HG03469 (cell line): ENCODE measurements at regions not wholly inside any gene's neighbourhood (a gene's known extent, or its start where the extent isn't known, plus 50 kb on each side); places are given as distances from the start of the nearest gene placed in this dataset.
"Not testable (repeated sequence)": the region's sequence is repeated elsewhere in the genome, so short reads cannot be mapped to it uniquely, and the experiment has no call there.

Source experiments
- ATAC-seq: cut with Tn5 transposase; IDR thresholded peaks from one replicate; pipeline ENCODE4 v1.9.1; 2021; ENCODE audit warnings: mild to moderate bottlenecking, moderate library complexity, moderate number of reproducible peaks; ENCODE audit not compliant: unreplicated experiment

DNA sequence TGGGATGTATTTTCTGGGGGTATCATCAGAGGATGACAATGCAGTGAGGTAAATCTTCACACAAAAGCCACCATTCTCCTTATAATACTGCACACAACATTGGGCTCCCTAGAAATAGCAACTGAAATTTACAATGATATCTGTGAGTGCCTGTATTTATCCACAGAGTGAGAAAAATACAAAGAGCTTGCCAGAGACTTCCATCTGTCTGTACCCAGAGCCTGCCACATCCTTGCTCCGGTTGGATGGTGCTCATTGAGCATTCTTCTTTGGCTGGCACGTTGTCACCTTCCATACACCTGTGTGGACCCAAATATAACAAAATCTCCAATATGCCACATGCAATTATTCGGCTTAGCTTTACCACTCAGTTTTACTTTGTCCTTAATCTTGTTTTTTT lies 189.5 kb upstream of the UFM1 start:
- no peak for ATAC-seq

DNA sequence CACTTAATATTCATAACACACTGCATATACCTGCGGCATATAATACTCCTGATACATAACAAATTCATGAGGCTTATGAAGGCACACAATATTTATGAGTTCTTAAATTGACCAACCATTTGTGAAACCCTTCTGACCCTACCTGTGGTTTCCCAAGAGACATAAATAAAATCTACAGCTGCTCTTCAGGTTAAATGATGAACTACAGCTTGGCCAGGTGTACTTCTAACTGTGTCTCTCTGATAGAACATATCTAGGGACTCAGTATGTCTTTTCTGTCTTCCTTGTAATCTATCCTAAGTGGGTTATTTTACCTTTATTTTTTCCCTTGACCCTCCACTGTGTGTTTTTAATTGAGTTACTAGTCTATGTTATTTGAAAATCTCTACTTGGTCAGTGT lies 189.9 kb upstream of the UFM1 start:
- ATAC-seq = no peak

DNA sequence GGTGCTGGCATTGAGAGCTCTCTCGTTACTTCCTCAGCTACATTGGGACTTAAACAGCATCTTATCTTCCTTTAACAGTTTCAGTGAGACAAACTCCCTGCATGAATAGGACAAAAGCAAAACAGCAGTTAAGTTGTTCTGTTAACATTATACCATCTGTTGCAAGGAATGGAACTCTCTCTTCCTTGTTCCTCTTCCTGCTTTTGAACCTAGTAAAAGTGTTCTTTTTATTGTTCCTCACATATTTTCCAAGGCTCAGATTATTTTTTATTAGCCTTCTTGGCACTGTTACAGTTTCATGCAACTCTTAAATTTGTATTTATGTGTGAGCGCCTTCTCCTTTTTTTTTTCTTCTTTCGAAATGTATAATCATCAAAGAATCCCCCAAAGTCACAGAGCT lies 202.6 kb upstream of the UFM1 start:
- no peak for ATAC-seq

DNA sequence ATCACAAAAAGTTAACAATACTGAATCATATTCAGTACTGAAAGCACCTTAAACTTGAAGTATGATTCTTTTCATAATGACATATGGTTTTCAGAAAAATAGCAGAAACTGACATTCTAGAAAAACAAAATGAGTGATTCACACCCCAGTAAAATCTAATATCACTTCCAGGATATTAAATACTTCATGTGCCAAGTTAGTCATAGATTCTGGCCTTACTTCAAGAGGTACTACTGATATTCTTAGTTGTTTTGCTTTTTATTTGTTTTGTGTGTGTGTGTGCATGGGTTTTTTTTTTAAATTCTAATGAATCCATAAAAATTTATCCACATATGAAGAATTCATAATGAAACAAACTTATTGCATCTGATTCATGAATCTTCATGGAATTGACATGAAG lies 207.9 kb upstream of the UFM1 start:
- ATAC-seq = no peak

DNA sequence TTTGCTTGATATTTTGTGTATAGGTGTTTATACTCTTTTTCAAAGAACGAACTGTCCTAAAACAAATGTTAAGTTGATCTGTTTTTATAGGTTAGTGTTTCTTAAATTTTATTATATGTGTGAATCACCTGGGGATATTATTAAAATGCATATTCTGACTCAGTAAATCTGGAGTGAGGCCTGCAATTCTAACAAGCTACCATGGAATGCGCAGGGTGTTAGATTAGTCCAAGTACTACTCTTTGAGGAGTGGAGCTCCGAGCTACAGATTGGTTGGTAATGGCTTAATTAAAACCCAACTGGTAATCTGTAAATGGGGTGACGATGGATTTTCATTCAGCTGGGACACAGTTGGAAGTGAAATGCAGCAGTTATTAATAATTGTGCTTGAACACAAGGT lies 214.1 kb upstream of the UFM1 start:
- no peak for ATAC-seq

DNA sequence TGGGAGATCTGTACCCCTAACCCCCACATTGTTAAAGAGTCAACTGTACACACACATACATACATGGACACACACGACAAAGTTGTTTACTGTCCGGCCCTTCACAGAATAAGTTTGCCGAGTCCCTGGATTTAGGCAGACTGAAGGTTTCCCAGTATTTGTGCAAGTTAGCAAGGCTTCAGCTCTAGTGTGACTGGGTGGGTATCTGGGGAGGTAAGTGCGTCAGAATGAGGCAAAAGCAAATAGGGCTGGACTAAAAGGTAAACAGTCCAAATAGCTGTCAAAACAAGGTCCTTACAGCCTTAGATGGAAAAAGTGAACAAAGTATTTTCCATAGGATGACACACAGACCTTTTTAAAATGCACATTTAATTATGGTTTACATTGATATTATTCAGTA lies 228.4 kb upstream of the UFM1 start:
- no peak for ATAC-seq

DNA sequence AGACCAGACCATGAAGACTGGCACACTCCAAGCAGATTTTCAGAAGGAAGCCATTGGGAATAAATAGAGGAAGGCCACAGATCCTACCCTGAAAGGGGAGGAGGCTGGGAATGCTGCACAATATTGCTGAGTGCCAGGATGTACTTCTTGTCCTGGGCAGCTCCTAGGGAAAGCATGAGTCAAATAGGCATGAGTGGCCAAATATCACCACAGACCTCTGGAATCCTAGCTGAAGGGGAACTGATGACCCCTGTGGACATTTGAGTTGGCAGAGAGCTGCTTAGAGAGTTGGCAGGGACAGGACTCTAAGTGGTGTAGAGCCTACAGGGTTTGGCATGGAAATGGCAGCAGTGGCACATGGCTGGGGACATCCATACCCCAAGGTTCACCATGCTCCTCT lies 234.3 kb upstream of the TRPC4 start:
- no peak for ATAC-seq

DNA sequence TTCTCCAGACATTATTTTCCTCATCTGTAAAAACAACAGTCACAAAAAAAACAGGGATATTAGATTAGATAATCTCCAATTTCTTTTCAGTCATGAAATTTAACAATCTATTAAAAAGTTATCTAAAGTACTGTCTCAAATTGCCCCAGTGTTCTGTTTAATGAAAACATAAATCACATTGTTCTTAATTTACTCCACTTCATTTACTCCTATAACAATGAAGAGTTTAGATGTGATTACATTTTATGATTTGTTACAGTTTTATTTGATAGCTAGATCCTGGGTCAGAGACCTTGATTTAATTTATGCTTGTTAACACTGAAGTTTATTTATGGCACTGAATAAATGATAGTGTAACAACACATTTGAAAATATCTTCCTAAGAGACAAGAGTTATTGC lies 230.2 kb upstream of the TRPC4 start:
- ATAC-seq = no peak

DNA sequence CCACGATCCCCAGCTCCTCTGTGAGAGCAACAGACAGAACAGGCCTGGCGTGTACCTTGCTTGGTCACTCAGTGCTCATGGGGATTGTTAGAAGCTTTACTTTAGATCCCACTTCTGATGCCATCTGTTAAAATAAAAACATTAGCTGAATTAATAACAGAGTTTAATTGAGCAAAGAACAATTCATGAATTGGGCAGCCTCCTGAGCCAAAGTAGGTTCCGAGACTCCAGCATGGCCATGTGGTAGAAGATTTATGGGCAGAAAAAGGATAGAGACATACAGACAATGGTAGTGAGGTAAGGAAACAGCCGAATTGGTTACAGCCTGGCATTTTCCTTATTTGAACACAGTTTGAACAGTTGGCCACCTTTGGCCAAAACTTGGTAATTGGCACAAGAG lies 223.9 kb upstream of the TRPC4 start:
- no peak for ATAC-seq

DNA sequence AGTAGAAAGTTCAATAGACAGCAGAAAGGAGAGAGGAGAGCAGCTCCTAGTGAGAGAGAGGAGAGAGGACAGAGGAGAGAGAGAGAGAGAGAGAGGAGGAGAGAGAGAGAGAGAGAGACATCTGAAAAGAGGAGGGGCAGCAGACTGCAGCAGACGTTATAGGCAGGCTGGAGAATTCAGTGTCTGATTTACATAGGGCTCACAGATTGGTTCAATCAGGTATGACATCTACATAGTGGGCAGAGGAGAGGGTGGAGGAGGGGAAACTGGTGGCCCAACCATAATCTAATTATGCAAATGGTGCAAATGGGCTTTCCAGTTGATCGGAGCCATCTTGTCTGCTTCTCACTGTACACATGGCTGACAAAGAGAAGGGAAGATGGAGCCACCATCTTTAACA lies 221.3 kb upstream of the TRPC4 start:
- ATAC-seq = no peak

DNA sequence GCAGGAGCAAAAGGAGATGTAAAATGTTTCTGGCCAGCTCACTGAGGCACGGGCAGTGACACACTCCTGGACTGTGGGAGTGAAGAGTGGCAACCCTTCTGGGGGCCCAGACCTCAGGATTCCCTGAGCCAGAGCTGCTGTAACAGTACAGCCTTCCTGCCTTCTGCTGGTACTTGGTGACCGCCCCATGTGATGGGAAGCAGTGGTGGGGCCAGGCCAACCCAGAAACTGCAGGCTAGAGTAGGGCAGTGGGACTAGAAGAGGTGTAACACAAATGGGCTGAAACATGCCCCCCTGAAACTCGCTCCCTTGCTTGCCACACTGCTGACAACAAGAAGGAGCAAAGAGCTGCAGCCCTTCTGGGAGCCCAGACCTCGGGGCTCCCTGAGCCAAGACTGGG lies 217.1 kb upstream of the TRPC4 start:
- ATAC-seq = no peak

DNA sequence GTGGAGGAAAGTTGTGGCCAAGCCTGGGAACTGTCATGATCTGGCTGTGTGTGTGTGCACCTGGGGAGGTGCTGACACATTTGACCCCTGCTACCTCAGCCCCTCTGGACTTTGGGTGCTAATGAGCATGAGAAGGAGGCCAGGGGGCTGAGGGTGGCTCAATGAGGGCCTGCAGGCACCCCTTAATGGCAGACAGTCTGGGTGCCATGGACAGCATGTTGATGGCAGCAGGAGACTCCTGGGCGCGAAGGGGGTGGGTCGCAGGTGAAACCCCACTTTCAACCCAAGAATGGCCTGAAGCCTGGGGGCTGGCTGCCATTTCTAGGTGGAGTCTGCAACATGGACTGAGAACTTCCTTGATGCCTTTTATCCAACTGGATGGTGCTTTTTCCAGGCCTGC lies 216.4 kb upstream of the TRPC4 start:
- no peak for ATAC-seq

DNA sequence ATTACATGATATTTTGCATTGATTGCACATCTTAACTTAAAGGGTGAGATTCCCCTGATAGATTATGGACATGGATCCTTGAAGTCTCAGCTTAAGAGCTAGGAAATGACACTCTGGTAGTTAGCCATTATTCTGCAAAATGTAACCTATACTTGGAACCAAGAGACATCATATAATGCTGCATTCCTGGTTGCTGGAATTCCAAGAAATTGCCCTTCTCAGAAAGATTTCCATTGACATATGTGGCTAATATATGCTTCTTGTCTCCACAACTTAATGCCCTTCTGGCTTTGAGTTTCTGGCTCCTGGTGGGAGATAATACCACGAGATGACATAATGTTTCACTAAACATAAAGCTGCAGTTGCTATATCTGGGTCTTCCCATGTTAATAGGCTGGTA lies 204.4 kb upstream of the TRPC4 start:
- ATAC-seq = no peak

DNA sequence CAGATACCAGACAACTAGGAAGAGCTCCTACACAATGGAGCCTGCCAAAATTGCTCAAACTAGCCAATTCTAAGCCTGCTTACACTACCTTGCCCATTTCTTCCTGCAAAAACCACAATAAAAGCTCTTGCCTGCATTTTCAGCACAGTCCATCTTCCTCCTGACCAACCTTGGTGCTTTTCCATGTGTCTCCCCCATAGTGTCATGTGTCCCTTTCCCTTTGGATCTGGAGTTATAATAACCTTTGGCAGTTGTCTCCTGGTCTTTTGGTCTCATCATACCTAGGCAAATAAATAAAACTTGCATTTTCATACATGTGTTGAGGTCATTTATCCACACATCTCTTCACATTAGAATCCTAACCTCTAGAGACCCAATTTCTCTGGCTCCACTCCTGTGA lies 203.1 kb upstream of the TRPC4 start:
- ATAC-seq = no peak

DNA sequence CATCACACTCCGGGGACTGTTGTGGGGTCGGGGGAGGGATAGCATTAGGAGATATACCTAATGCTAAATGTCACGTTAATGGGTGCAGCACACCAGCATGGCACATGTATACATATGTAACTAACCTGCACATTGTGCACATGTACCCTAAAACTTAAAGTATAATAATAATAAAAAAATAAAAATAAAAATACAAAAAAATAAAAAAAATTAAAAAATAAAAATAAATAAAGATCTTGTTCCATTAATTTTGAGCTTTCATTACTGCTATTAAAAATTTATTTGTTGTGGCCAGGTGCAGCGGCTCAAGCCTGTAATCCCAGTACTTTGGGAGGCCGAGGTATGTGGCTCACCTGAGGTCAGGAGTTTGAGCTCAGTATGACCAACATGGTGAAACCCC lies 201.8 kb upstream of the TRPC4 start:
- ATAC-seq = not testable (repeated sequence)

DNA sequence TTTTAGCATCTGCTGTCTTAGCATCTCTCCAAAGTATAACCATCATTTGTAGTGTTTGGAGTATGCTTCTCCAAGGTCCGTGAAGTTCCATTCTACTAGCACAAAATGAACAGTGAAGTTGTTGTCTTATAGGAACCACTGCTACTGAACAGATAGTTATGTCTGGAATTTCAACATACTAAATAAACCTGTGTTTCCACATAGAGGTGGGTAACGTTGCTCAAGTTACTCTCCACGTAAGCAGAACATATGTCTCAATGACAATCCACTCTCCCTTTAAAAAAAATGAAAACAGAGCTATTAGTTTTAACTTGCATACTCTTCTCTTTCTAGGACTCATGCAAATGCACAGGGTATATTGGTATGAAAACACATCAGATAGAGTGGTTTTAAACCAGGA lies 184.3 kb upstream of the TRPC4 start:
- ATAC-seq = no peak

DNA sequence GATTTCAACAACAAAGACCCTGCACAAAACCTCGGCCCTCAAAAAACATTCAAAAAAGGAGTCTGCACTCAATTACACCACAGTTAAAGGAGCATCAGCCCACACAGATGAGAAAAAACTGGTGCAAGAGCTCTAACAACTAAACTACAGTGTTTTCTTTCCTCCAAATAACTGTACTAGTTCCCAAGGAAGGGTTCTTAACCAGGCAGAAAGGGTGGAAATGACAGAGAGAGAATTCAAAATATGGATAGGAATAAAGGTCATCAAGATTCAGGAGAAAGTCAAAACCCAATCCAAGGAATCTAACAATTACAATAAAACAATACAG lies 176.4 kb upstream of the TRPC4 start:
- no peak for ATAC-seq

DNA sequence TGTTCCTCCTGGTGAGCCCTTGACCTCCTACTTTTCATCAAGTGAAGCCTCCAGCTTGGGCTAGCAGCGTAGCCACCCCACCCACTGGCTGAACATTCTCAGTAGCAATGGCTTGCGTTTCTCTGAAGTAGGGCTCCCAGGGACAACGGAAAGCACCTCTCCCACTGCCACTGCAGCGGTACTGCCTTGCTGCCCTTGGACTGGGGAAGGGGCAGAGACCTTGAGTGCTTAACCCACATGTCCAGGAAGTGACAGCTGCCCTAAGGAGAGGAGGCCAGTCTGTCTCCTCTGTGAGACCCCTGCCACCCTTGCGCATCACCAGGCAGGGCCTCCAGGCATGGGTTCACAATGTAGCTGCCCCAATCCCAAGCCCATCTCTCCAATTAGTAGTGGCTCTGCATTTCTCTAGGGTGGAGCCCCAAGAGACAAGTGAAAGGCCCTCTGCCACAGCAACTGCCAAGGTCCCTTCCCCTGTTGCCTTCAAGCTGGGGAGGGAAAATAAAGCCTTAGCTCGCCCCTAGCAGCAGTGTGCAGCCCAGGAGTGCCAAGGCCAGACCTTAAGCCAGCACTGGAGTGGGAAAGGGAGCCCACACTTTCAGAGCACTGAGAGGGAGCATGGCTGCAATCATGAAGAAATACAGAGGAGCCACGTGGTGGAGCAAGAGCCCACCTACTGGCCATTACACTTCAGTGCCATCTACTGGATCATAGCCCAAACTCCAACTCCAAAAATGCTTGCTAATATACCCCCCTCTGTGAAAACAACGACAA lies 175.9 kb upstream of the TRPC4 start:
- peak; percentile 69 for ATAC-seq

DNA sequence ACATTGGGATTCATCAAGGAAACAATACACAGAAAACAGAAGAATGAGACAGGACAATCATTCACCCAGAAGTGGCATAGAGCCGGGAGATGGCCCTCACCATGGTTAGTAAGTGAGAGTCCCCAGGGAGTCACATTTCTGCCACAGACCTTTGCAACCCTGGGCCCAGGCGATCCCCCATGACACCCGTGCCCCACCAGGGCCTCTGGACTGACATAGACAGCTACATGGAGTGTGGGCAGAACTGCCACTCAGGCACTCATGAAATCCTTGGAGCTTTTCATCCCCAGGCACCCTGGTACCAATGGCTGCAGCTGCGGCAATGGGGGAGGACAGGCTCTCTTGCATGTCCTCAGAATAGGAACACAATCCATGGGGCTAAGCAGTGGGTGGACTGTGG lies 174.5 kb upstream of the TRPC4 start:
- no peak for ATAC-seq

DNA sequence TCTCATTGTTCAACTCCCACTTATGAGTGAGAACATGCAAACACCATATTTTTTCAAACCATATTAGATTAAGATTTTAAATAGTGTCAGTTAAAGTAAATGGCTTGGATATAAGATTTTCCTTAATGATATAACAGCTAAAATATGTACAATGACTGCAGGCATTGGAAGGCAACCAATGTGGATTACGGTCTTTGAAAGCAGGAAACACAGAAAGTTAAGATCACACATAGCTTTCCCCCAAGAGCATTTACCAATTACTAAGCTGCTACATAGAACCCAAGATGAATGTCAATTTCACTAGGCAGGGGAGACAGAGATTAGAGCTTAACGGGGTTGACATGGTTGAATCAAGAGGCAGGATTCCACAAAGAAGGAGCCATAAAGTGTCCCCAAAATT lies 173.2 kb upstream of the TRPC4 start:
- ATAC-seq = no peak

DNA sequence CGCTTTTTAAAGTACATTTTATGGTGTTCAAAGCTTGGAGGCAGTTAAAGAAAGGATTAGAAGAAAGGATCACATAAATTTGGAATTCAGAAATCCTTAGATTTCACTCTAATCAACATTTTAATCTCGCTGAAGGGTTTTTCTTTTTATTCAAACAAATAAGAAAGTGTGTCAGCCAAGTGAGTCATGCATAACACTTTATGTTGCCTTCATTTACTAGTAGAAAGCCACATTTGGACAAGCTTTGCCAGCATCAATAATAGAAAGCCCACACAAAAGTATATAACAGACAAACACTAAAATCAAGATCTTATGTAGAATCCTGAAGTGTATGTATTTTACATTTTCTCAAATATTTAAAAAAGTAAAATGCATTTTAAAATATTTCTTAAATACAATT lies 154.9 kb upstream of the TRPC4 start:
- no peak for ATAC-seq

DNA sequence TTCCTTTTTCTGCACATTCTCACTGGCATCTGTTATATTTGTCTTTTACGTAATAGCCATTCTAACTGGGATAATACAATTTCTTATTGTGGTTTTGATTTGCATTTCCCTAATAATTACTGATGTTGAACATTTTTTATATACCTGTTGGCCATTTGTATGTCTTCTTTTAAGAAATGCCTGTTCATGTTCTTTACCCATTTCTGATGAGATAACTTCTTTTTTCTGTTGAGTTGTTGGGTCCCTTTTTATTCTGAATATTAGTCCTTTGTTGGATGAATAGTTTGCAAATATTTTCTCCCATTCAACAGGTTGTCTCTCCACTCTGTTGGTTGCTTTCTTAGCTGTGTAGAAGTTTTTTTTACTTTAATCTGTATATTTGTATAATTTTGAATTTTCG lies 147.7 kb upstream of the TRPC4 start:
- no peak for ATAC-seq

DNA sequence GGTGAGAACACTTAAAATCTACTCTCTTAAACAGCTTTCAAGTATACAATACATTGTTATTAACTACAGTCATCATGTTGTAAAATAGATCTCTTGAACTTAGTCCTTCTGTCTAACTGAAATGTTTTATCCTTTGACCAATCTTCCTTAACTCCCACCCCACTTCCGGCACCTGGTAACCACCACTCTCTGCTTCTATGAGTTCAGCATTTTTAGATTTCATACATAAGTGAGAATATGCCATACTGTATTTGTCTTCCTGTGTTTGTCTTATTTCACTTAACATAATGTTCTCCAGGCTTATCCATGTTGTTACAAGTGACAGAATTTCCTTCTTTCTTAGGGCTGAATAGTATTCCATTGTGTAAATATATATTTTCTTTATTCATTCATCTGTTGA lies 144.1 kb upstream of the TRPC4 start:
- ATAC-seq = no peak

DNA sequence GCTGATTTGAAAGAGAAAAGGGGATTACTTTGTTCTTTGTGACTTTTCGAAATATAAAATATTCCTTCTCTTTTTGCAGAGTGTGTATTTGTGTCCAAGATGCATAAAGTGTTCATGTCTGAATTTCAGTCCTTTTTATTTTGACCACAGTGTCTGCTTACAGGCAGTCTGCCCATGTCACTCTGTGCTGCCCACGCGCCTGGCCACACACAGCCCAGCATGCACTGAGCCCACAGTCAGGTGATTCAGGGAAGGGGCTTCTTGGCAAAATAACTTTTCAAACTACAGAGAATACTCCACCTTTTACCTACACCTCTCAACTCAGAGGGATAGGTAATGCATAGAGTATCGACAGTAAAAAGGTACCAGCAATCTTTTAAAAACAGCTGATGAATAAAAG lies 142.5 kb upstream of the TRPC4 start:
- ATAC-seq = no peak
